Caco-2 (cell line): ENCODE measurements at regions not wholly inside any gene's neighbourhood (a gene's known extent, or its start where the extent isn't known, plus 50 kb on each side); places are given as distances from the start of the nearest gene placed in this dataset.

Source experiments
- BruUV-seq: library from RNA; stranded (reverse); fragments of 400-500 nt; replicated peaks from 2 replicates; lab custom pipeline; 2021; lab: Mats Ljungman, UMichigan
- CTCF ChIA-PET: fragments of 300-600 bp; sonication (Branson Sonifier 250); formaldehyde crosslinking; loops from one replicate; lab custom pipeline; 2022; ENCODE audit warnings: antibody characterized with exemption; lab: Charles Lee
- POLR2A ChIA-PET: fragments of 300-600 bp; sonication (Branson Sonifier 250); formaldehyde crosslinking; loops from one replicate; lab custom pipeline; 2022; ENCODE audit warnings: antibody characterized with exemption; lab: Charles Lee
- DNase-seq, 2 experiments: peaks; one replicate each; pipeline versions ENCODE4 v3.0.0 to v3.0.0-alpha.2; 2020 to 2022
- H3K27me3 ChIP-seq: replicated peaks from 2 replicates; pipeline ENCODE4 v1.6.0; 2011; ENCODE audit warnings: low read length; ENCODE audit not compliant: control insufficient read depth, insufficient read depth
- H3K36me3 ChIP-seq: 2 replicates; pipeline ENCODE4 v1.5.1; 2011; ENCODE audit warnings: low read length; ENCODE audit not compliant: control insufficient read depth, insufficient read depth
- H3K4me1 ChIP-seq: fragments of 250-450 bp; sonication (Bioruptor Pico); 2 replicates; pipeline ENCODE4 v1.5.1; 2020; ENCODE audit warnings: mild to moderate bottlenecking
- H3K4me3 ChIP-seq: 2 replicates; pipeline ENCODE4 v1.5.1; 2011; ENCODE audit warnings: low read depth, mild to moderate bottlenecking, control low read depth, low read length
- H3K9me3 ChIP-seq: fragments of 250-450 bp; sonication (Bioruptor Pico); 2 replicates; pipeline ENCODE4 v1.5.1; 2020; ENCODE audit warnings: mild to moderate bottlenecking, moderate library complexity
- H3K27ac Mint-ChIP-seq: one replicate; pipeline ENCODE4 v1.8.0; 2022; ENCODE audit warnings: mixed read lengths; ENCODE audit not compliant: unreplicated experiment
- H3K27me3 Mint-ChIP-seq: one replicate; pipeline ENCODE4 v1.8.0; 2022; ENCODE audit warnings: mixed read lengths; ENCODE audit not compliant: insufficient read depth, unreplicated experiment
- H3K36me3 Mint-ChIP-seq: one replicate; pipeline ENCODE4 v1.8.0; 2022; ENCODE audit warnings: mild to moderate bottlenecking, mixed read lengths; ENCODE audit not compliant: insufficient read depth, unreplicated experiment
- H3K4me1 Mint-ChIP-seq: one replicate; pipeline ENCODE4 v1.8.0; 2022; ENCODE audit warnings: low read depth, mixed read lengths; ENCODE audit not compliant: unreplicated experiment
- H3K4me3 Mint-ChIP-seq: one replicate; pipeline ENCODE4 v1.8.0; 2022; ENCODE audit warnings: mild to moderate bottlenecking, moderate library complexity, mixed read lengths; ENCODE audit not compliant: unreplicated experiment
- H3K9me3 Mint-ChIP-seq: one replicate; pipeline ENCODE4 v1.8.0; 2022; ENCODE audit warnings: mixed read lengths; ENCODE audit not compliant: unreplicated experiment
- CTCF ChIP-seq, 2 experiments: fragments of 200-600 bp in 1 of 2; IDR thresholded peaks; 1 replicate in 1 of 2; 2 replicates in 1 of 2; pipeline versions ENCODE4 v1.5.1 to v1.8.0; 2011 to 2022; ENCODE audit warnings: antibody characterized with exemption in 1 of 2, control low read depth in 1 of 2, inconsistent platforms in 1 of 2, low read depth in 1 of 2, low read length in 1 of 2, mild to moderate bottlenecking in 1 of 2, moderate library complexity in 1 of 2; ENCODE audit not compliant: insufficient read depth in 1 of 2, severe bottlenecking in 1 of 2, unreplicated experiment in 1 of 2
- intact Hi-C: fragments of 100-400 bp; cut with micrococcal nuclease; formaldehyde crosslinking; loops from one replicate; pipeline ENCODE4 v1.10.0; 2022; ENCODE audit not compliant: unreplicated experiment

- DNase-seq = no peak
- peaks cover 8% of the 10 kb centered on the region; the same call in 1 of the 2 replicates for H3K9me3 ChIP-seq
- TF ChIP-seq CTCF (IDR thresholded peaks at IDR 0.05; ENCODE audit: insufficient read depth in 1 of 2, low read depth in 1 of 2, low read length in 1 of 2, severe bottlenecking in 1 of 2, unreplicated experiment in 1 of 2) = no peak
- Mint-ChIP-seq H3K4me3 (no peak overlapping the region), H3K4me1 (peaks cover 37% of the 10 kb centered on the region), H3K9me3 (peaks cover 10% of the 10 kb centered on the region), H3K36me3 (no peaks in the 10 kb centered on the region), H3K27ac (no peak overlapping the region), H3K27me3 (no peaks in the 10 kb centered on the region)
- ChIA-PET CTCF (no interaction called here), POLR2A (no interaction called here)
- no peaks in the 10 kb centered on the region for H3K27me3 ChIP-seq
- H3K4me3 ChIP-seq = no peak overlapping the region
- intact Hi-C loops = no loop called here
- BruUV-seq = no TSS peak
- peaks cover 28% of the 10 kb centered on the region for H3K4me1 ChIP-seq
- no peaks in the 10 kb centered on the region; the same call in 1 of the 2 replicates for H3K36me3 ChIP-seq
These were observed 192.5 kb upstream of the LYZL1 start for GRCh38 chr10:29096303-29096824.

- H3K36me3 Mint-ChIP-seq = no peaks in the 10 kb centered on the region
- ChIA-PET CTCF (no interaction called here), POLR2A (no interaction called here)
- peaks cover 36% of the 10 kb centered on the region for H3K4me1 ChIP-seq
- H3K27me3 ChIP-seq = no peaks in the 10 kb centered on the region
- H3K9me3 ChIP-seq = 0 out of 2 replicates have a peak, but pooled peaks cover 6% of the 10 kb centered on the region
- TF ChIP-seq CTCF (IDR thresholded peaks at IDR 0.05; ENCODE audit: insufficient read depth in 1 of 2, low read depth in 1 of 2, low read length in 1 of 2, severe bottlenecking in 1 of 2, unreplicated experiment in 1 of 2) = no peak
- peak overlapping the region; percentile 87 for H3K27ac Mint-ChIP-seq
- no TSS peak for BruUV-seq
- no peaks in the 10 kb centered on the region; the same call in 1 of the 2 replicates for H3K36me3 ChIP-seq
- H3K9me3 Mint-ChIP-seq = peaks cover 10% of the 10 kb centered on the region
- no peak overlapping the region for H3K4me3 ChIP-seq
- intact Hi-C loops = no loop called here
- DNase-seq = no peak
- H3K4me3 Mint-ChIP-seq = no peak overlapping the region
- H3K27me3 Mint-ChIP-seq = no peaks in the 10 kb centered on the region
- H3K4me1 Mint-ChIP-seq = peaks cover 50% of the 10 kb centered on the region
These were observed 190.4 kb upstream of the LYZL1 start for GRCh38 chr10:29098423-29098822.

- BruUV-seq = no TSS peak
- no peaks in the 10 kb centered on the region for H3K27me3 ChIP-seq
- 0 out of 2 replicates have a peak, but pooled peaks cover 6% of the 10 kb centered on the region for H3K9me3 ChIP-seq
- POLR2A ChIA-PET = no interaction called here
- H3K36me3 ChIP-seq = no peaks in the 10 kb centered on the region; the same call in 1 of the 2 replicates
- TF ChIP-seq CTCF (IDR thresholded peaks at IDR 0.05; ENCODE audit: insufficient read depth in 1 of 2, low read depth in 1 of 2, low read length in 1 of 2, severe bottlenecking in 1 of 2, unreplicated experiment in 1 of 2) = no peak
- no peak overlapping the region for H3K4me3 Mint-ChIP-seq
- H3K27ac Mint-ChIP-seq = peak overlapping the region; percentile 87
- intact Hi-C loops = no loop called here
- no peak overlapping the region for H3K4me3 ChIP-seq
- H3K9me3 Mint-ChIP-seq = peaks cover 4% of the 10 kb centered on the region
- H3K27me3 Mint-ChIP-seq = no peaks in the 10 kb centered on the region
- H3K36me3 Mint-ChIP-seq = no peaks in the 10 kb centered on the region
- H3K4me1 ChIP-seq = peaks cover 37% of the 10 kb centered on the region
- CTCF ChIA-PET = no interaction called here
- peaks cover 46% of the 10 kb centered on the region for H3K4me1 Mint-ChIP-seq
- DNase-seq = peak in 1 of 2 experiments; percentile 36
These were observed 189.9 kb upstream of the LYZL1 start for GRCh38 chr10:29099001-29099400.
